ENCODE measurements at regions not wholly inside any gene's neighbourhood (a gene's known extent, or its start where the extent isn't known, plus 50 kb on each side); places are given as distances from the start of the nearest gene placed in this dataset.

DNA sequence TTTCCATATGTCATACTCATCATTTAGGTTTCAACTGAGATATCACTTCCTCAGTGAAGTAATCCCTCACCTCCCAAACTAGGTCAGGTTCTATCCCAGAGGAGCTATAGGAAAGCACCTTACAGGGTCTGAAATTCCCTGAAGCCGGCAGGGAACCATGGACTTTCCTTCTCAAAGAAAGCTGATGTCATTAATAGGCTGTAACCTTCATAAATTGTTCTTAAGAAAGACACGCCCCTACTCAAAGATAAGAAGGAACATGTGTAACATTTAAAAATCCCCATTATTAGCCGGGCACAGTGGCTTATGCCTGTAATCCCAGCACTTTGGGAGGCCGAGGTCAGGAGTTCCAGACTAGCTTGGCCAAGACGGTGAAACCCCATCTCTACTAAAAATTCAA lies 50.0 kb upstream of the RNGTT start:
- ChIA-PET CTCF (no interaction called here), POLR2A (ENCODE audit: low non-redundant PET) (no interaction called here)
- Histone ChIP-seq H3K27ac (ENCODE audit: low read depth, low read length, poor library complexity, severe bottlenecking) (no peak overlapping the region), H3K27me3 (replicated peaks; ENCODE audit: insufficient read depth, low read depth, low read length, poor library complexity) (no peaks in the 10 kb centered on the region), H3K36me3 (ENCODE audit: insufficient read depth, low read length, poor library complexity, severe bottlenecking) (no peaks in the 10 kb centered on the region), H3K4me1 (ENCODE audit: insufficient read depth, low read length, poor library complexity, severe bottlenecking) (no peaks in the 10 kb centered on the region), H3K4me3 (ENCODE audit: low read depth, low read length, poor library complexity, severe bottlenecking) (no peak overlapping the region), H3K9me3 (ENCODE audit: low read depth, low read length, poor library complexity, severe bottlenecking) (no peaks in the 10 kb centered on the region)
- BruUV-seq (replicated peaks): no TSS peak
- no peak for TF ChIP-seq EZH2 (IDR thresholded peaks at IDR 0.05; ENCODE audit: borderline replicate concordance, low read depth, low read length, poor library complexity, severe bottlenecking)
- TF ChIP-seq, protein P1, sequence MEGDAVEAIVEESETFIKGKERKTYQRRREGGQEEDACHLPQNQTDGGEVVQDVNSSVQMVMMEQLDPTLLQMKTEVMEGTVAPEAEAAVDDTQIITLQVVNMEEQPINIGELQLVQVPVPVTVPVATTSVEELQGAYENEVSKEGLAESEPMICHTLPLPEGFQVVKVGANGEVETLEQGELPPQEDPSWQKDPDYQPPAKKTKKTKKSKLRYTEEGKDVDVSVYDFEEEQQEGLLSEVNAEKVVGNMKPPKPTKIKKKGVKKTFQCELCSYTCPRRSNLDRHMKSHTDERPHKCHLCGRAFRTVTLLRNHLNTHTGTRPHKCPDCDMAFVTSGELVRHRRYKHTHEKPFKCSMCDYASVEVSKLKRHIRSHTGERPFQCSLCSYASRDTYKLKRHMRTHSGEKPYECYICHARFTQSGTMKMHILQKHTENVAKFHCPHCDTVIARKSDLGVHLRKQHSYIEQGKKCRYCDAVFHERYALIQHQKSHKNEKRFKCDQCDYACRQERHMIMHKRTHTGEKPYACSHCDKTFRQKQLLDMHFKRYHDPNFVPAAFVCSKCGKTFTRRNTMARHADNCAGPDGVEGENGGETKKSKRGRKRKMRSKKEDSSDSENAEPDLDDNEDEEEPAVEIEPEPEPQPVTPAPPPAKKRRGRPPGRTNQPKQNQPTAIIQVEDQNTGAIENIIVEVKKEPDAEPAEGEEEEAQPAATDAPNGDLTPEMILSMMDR (conservative IDR thresholded peaks at IDR 0.05; ENCODE audit: low read depth, low read length): no peak
- no peak for DNase-seq (ENCODE audit: low spot score)
- intact Hi-C loops (cut with micrococcal nuclease; ENCODE audit: unreplicated experiment): no loop called here
